Left renal pelvis (tissue), 4 donors: ENCODE measurements at regions not wholly inside any gene's neighbourhood (a gene's known extent, or its start where the extent isn't known, plus 50 kb on each side); places are given as distances from the start of the nearest gene placed in this dataset.
"Not testable (repeated sequence)": the region's sequence is repeated elsewhere in the genome, so short reads cannot be mapped to it uniquely, and the experiment has no call there.

ENCODE experiments used
- DNase-seq, 4 donors: peaks; one replicate each; pipeline ENCODE4 v3.0.0-alpha.2; 2013; ENCODE audit warnings: low read depth in 4 of 4, low spot score in 3 of 4

- DNase-seq, result no peak
Measured at GRCh38 chr7:119046068-119046467, 821.6 kb downstream of the ANKRD7 start.

DNA sequence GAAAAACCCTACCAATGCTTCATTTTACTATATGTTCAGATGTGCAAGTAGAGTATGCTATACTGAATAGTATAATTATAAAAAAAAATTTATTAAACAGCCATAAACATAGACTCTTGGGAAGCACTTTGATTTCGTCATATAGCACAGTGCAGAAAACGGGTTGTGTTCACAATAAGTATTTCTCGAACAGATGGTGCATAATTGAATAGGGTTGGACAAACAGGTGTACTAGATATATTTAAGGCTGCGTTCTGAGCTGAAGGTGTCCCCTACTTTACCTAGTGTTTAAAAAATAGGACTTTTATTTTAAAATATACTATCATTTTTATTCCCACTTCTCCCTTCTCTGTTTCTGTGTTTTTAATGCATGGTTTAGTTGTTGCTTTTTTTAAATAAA is 841.5 kb downstream of the ANKRD7 start:
- no peak for DNase-seq

GRCh38 chr7:119086026-119086425 is 861.5 kb downstream of the ANKRD7 start:
- DNase-seq, result no peak

DNA sequence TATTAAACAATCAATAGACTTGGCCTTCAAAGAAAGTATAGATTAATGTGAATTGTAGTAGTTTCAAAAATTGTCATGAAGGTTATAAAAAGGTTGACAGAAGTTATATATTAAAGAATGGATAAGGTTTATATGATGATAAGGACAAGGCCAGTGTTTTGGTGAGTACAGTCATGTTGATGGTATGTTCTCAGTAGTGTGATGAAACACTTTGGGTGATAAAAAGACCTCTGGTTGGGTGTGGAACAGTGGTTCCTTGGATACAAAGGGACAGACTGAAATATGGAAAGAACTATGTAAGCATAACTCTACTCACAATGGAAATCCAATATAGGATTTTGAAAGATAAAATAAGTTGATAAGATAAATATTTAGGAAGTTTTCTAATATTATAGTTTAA is 866.3 kb downstream of the ANKRD7 start:
- no peak for DNase-seq

GRCh38 chr7:119096683-119097082 is 872.2 kb downstream of the ANKRD7 start:
- DNase-seq, result no peak

DNA sequence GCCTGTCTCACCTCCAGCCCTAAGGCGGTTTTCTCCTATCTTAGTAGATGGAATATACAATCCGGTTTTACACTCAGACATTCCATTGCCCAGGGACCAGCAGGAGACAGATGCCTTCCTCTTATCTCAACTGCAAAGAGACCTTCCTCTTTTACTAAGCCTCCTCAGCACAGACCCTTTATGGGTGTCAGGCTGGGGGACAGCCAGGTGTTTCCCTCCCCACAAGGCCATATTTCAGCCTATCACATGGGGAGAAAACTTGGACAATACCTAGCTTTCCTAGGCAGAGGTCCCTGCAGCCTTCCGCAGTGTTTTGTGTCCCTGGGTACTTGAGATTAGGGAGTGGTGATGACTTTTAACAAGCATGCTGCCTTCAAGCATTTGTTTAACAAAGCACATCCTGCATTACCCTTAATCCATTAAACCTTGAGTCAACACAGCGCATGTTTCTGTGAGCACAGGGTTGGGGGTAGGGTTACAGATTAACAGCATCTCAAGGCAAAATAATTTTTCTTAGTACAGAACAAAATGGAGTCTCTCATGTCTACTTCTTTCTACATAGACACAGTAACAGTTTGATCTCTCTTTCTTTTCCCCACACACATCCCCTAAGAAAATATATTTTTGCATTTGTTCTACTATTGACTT is 876.2 kb downstream of the ANKRD7 start:
- not testable (repeated sequence) for DNase-seq

DNA sequence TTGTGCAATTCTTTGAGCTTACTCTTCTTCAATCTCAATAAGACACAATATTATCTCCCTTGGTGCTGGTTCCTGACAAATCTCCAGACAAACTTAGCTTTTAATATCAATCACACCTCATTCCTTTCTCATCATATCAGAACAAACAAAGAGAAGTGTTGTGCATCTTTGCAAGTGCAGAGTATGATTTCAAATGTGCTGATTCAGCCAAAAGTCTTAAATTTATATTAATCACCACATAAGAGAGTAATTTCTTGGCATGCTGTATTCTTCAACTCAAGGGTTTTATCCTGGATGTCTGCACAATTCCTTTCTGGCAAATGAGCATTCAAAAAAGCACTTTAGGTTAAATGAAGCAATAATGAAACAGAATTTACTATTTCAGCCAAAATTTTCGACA is 877.8 kb downstream of the ANKRD7 start:
- no peak for DNase-seq

DNA sequence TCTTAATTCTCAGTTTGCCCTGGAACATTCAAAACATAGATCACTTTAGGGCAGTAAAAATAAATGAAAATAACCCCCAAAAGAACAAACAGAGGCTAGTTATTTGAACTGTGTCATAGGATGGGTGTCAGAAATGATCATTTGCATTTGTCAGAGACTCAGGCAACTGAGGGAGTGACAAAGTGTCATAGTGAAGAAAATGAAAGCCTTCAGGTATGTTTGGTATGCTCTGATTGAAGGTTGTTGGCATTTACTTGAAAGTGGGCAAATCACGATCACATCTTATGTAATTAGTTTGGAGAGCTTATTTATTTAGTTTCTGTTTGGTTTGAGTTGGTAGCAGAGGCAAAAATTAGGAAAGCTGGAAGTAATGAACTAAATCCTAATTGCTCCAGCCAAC is 880.9 kb downstream of the ANKRD7 start:
- no peak for DNase-seq

DNA sequence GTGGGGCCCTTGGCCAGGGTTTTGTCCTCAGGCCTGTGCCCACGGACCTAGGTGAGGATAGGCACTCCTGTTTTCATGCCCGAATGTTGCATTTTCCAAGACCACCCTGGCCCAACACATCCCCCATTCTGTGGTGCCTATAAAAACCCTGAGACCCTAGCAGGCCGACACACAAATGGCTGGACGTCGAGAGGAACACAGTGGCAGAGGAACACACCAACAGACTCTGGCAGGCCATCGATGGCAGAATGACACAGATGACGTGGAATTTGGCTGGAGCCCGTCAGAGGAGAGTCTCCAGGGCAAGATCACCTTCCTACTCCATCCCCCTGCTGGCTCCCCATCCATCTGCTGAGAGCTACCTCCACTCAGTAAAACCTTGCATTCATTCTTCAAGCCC is 898.8 kb downstream of the ANKRD7 start:
- no peak for DNase-seq

- DNase-seq, result no peak
Measured at GRCh38 chr7:119127706-119128105, 903.2 kb downstream of the ANKRD7 start.

DNA sequence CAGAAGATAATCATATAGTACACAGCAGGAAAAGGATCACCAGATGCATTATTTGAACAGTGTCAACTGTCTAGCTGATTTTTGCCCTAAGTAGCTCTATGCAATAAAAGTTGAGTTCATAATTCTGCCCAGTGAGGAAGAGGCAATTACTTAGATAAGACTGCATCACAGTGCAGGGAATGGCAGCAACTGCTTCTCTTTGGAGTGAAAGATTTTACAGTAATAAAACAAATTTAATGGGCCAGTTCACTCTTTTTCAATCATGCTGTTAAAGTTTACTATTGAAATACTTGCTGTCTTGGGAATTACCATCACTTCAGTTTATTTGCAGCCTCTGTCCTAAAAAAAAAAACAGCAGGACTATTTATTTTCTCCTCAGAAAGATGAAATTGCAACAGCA is 907.9 kb downstream of the ANKRD7 start:
- DNase-seq, result no peak

DNA sequence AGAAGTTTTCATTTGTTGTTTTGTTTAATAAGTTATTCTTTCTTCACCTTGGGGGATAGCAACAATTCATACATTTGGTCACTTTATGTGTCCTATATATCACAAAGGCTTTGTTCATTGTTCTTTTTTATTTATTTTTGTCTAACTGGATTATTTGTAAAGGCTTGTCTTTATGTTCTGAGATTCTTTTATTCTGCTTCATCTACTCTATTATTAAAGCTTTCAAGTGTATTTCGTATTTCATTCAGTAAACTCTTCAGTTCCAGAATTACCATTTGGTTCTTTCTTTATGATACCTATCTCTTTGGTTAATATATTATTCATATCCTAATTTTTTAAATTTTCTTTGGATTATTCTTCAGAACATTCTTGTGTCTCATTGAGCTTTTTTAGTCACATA is 942.9 kb downstream of the ANKRD7 start:
- no peak for DNase-seq

DNA sequence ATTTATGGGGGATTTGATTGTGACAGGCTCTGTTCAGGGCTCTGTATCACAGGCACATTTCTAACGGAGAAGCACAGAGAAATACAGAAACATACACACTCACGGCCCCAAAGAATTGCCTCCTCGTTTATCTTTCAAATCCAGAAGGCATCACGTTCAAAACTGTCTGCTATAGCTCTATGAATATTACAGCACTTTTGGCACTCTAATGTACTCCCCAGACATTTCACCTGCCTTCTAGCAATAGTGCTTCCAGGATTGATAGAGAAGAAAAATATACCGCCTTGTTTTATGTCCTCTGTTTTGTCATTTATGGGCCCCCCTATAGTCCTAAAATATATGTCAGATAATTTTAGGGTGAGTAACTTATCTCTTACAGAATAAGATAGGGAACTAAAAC is 947.5 kb downstream of the ANKRD7 start:
- DNase-seq, result no peak

- DNase-seq, result peak; percentile 33 to 61 (median 50)
Measured at GRCh38 chr7:119175911-119176627, 951.6 kb downstream of the ANKRD7 start.

GRCh38 chr7:119177863-119178262 is 953.4 kb downstream of the ANKRD7 start:
- no peak for DNase-seq

- DNase-seq, result no peak
Measured at GRCh38 chr7:119184124-119184788, 959.8 kb downstream of the ANKRD7 start.

DNA sequence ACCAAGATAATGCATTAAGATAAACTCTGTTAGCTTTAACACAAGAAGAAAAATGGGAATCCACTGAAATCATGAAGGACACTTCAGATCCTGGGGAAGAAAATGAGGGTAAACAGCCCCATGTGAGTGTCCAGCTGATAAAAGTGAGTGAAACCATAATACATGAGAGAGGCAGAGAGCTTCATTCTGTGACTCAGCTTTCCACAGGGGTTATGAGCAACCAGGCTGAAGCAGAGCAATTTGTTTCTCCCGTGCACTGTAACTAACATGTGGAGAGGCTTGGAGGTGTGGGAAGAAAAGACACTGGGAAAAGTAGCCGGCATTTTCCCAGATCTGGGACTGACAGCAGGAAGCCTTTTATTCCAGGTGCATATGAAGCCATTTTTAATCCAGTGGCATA is 971.7 kb downstream of the ANKRD7 start:
- no peak for DNase-seq

DNA sequence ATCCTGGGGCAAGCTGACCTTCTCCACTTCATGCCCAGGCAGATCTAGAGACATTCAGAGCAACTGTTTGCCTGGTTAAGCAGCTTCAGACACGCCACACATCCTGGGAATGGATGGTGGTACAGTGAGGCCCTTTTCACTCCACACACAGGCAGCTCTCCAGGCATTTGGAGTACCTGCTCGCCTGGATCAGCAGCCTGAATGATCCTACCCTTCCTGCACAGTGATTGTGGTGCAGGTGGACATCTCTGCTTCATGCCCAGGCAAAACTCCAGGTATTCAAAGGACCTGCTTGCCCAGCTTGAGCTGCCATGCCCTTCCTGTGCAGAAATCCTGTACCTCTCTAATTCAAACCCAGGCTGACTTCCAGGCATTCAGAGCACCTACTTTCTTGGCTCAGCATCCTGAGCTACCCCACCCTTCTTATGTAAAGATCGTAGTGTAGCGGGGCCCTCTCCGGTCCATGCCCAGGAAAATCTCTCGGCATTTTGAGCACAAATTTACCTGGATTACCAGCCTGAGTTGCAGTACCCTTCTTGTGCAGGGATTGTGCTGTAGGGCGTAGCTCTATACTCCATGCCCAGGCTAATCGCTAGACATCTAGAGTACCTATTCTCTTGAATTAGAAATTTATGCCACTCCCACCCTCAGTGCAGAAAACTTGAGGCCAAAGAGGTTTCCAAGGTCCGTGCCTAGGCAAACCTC is 972.8 kb downstream of the ANKRD7 start:
- no peak for DNase-seq

- peak in 2 of 4 donors; percentile 6 to 11 for DNase-seq
Measured at GRCh38 chr7:119197877-119198527, 973.5 kb downstream of the ANKRD7 start.

GRCh38 chr7:119219663-119220062 is 995.2 kb downstream of the ANKRD7 start:
- no peak for DNase-seq

GRCh38 chr7:119223930-119224329 is 999.4 kb downstream of the ANKRD7 start:
- no peak for DNase-seq
